Suprapubic skin (tissue), 4 donors: ENCODE measurements at regions not wholly inside any gene's neighbourhood (a gene's known extent, or its start where the extent isn't known, plus 50 kb on each side); places are given as distances from the start of the nearest gene placed in this dataset.

Experiments
- DNase-seq, 2 donors: peaks; one replicate each; pipeline ENCODE4 v3.0.0-alpha.2; 2019; ENCODE audit warnings: low spot score in 2 of 2
- H3K27ac ChIP-seq: fragments of 200-600 bp; sonication (generic); one replicate; pipeline ENCODE4 v1.5.1; 2019
- H3K27me3 ChIP-seq: fragments of 200-600 bp; sonication (generic); one replicate; pipeline ENCODE4 v1.5.1; 2019
- H3K36me3 ChIP-seq: fragments of 200-600 bp; sonication (generic); one replicate; pipeline ENCODE4 v1.5.1; 2019
- H3K4me1 ChIP-seq: fragments of 200-600 bp; sonication (generic); one replicate; pipeline ENCODE4 v1.5.1; 2019
- H3K4me3 ChIP-seq: fragments of 200-600 bp; sonication (generic); one replicate; pipeline ENCODE4 v1.5.1; 2019; ENCODE audit warnings: mild to moderate bottlenecking
- H3K9me3 ChIP-seq: fragments of 200-600 bp; sonication (generic); one replicate; pipeline ENCODE4 v1.5.1; 2019
- CTCF ChIP-seq, 2 donors: fragments of 200-600 bp in 1 of 2; fragments of 450-650 bp in 1 of 2; sonication (generic) in 1 of 2; IDR thresholded peaks; one replicate each; pipeline ENCODE4 v1.5.1; 2016 to 2019; ENCODE audit warnings: antibody characterized with exemption in 2 of 2, mild to moderate bottlenecking in 1 of 2, moderate library complexity in 1 of 2
- EP300 ChIP-seq: sonication (generic); formaldehyde crosslinking; IDR thresholded peaks from one replicate; pipeline ENCODE4 v1.6.1; 2017; ENCODE audit warnings: antibody characterized with exemption
- POLR2A ChIP-seq, 2 donors: fragments of 450-650 bp; IDR thresholded peaks; one replicate each; pipeline ENCODE4 v1.6.1; 2017; ENCODE audit warnings: antibody characterized with exemption in 2 of 2, mild to moderate bottlenecking in 2 of 2, moderate library complexity in 2 of 2
- POLR2AphosphoS5 ChIP-seq, 3 donors: sonication (generic); formaldehyde crosslinking; IDR thresholded peaks; one replicate each; pipeline ENCODE4 v1.6.1; 2017; ENCODE audit warnings: antibody characterized with exemption in 3 of 3
- WGBS: methylation state at CpG from one replicate; pipeline ENCODE4 v1.1.5; 2018; 5-methylcytosine and 5-hydroxymethylcytosine counted together

GRCh38 chr5:152066784-152067183 is 142.1 kb upstream of the GLRA1 start:
- DNase-seq, result no peak
- no peaks in the 10 kb centered on the region for H3K27me3 ChIP-seq
- no peaks in the 10 kb centered on the region for H3K4me1 ChIP-seq
- 78% methylated on average over 3 of the region's 3 CpGs for whole genome bisulfite sequencing
- H3K4me3 ChIP-seq, result no peak overlapping the region
- TF ChIP-seq CTCF (IDR thresholded peaks at IDR 0.05) (no peak), EP300 (no peak), POLR2A (IDR thresholded peaks at IDR 0.05) (no peak), POLR2AphosphoS5 (IDR thresholded peaks at IDR 0.05) (no peak)
- H3K27ac ChIP-seq, result no peak overlapping the region
- H3K36me3 ChIP-seq, result no peaks in the 10 kb centered on the region
- no peaks in the 10 kb centered on the region for H3K9me3 ChIP-seq

- TF ChIP-seq POLR2AphosphoS5 (IDR thresholded peaks at IDR 0.05), result no peak
- no peak for TF ChIP-seq EP300
- no peaks in the 10 kb centered on the region for H3K4me1 ChIP-seq
- no peak overlapping the region for H3K27ac ChIP-seq
- 94% methylated on average over 1 of the region's 1 CpG for WGBS
- H3K4me3 ChIP-seq, result no peak overlapping the region
- no peaks in the 10 kb centered on the region for H3K36me3 ChIP-seq
- no peaks in the 10 kb centered on the region for H3K9me3 ChIP-seq
- H3K27me3 ChIP-seq, result no peaks in the 10 kb centered on the region
- DNase-seq, result no peak
These were observed 138.4 kb upstream of the GLRA1 start for GRCh38 chr5:152063004-152063403.

- 75% methylated on average over 2 of the region's 2 CpGs for WGBS
- TF ChIP-seq CTCF (IDR thresholded peaks at IDR 0.05), result no peak
- no peak for TF ChIP-seq POLR2AphosphoS5 (IDR thresholded peaks at IDR 0.05)
- TF ChIP-seq POLR2A (IDR thresholded peaks at IDR 0.05), result no peak
- no peak for TF ChIP-seq EP300
- H3K27ac ChIP-seq, result no peak overlapping the region
- no peaks in the 10 kb centered on the region for H3K9me3 ChIP-seq
- H3K27me3 ChIP-seq, result no peaks in the 10 kb centered on the region
- H3K4me1 ChIP-seq, result no peaks in the 10 kb centered on the region
- no peak overlapping the region for H3K4me3 ChIP-seq
- DNase-seq, result no peak
- no peaks in the 10 kb centered on the region for H3K36me3 ChIP-seq
These were observed 136.4 kb upstream of the GLRA1 start for GRCh38 chr5:152061095-152061494.

GRCh38 chr5:152058267-152058666 is 133.6 kb upstream of the GLRA1 start:
- Histone ChIP-seq H3K27ac (no peak overlapping the region), H3K4me1 (no peaks in the 10 kb centered on the region), H3K4me3 (no peak overlapping the region), H3K27me3 (no peaks in the 10 kb centered on the region), H3K9me3 (no peaks in the 10 kb centered on the region), H3K36me3 (no peaks in the 10 kb centered on the region)
- WGBS, result 82% methylated on average over 6 of the region's 6 CpGs
- no peak for DNase-seq
- TF ChIP-seq EP300, result no peak

GRCh38 chr5:152056931-152057330 is 132.3 kb upstream of the GLRA1 start:
- no peaks in the 10 kb centered on the region for H3K4me1 ChIP-seq
- H3K9me3 ChIP-seq, result no peaks in the 10 kb centered on the region
- WGBS, result 87% methylated on average over 7 of the region's 7 CpGs
- no peak for DNase-seq
- no peaks in the 10 kb centered on the region for H3K36me3 ChIP-seq
- H3K4me3 ChIP-seq, result no peak overlapping the region
- TF ChIP-seq EP300, result no peak
- TF ChIP-seq POLR2A (IDR thresholded peaks at IDR 0.05), result no peak
- no peak for TF ChIP-seq POLR2AphosphoS5 (IDR thresholded peaks at IDR 0.05)
- no peak for TF ChIP-seq CTCF (IDR thresholded peaks at IDR 0.05)
- no peaks in the 10 kb centered on the region for H3K27me3 ChIP-seq
- no peak overlapping the region for H3K27ac ChIP-seq

GRCh38 chr5:152052470-152052869 is 127.8 kb upstream of the GLRA1 start:
- TF ChIP-seq CTCF (IDR thresholded peaks at IDR 0.05) (no peak), EP300 (no peak), POLR2AphosphoS5 (IDR thresholded peaks at IDR 0.05) (no peak), POLR2A (IDR thresholded peaks at IDR 0.05) (no peak)
- DNase-seq, result no peak
- 55% methylated on average over 3 of the region's 3 CpGs for WGBS
- no peaks in the 10 kb centered on the region for H3K36me3 ChIP-seq
- peaks cover 3% of the 10 kb centered on the region for H3K9me3 ChIP-seq
- no peaks in the 10 kb centered on the region for H3K27me3 ChIP-seq
- no peak overlapping the region for H3K27ac ChIP-seq
- no peak overlapping the region for H3K4me3 ChIP-seq
- no peaks in the 10 kb centered on the region for H3K4me1 ChIP-seq
